Activated CD8-positive, alpha-beta T cell treated with anti-CD3 and anti-CD28 coated beads for 36 hours (primary cell): ENCODE measurements at regions not wholly inside any gene's neighbourhood (a gene's known extent, or its start where the extent isn't known, plus 50 kb on each side); places are given as distances from the start of the nearest gene placed in this dataset.

Source experiments
- ATAC-seq: fragments of 200-7000 bp; cut with Tn5 transposase; one replicate; pipeline ENCODE4 v1.10.0; 2021; ENCODE audit warnings: mild to moderate bottlenecking, moderate library complexity
- CTCF ChIA-PET: fragments of 350-600 bp; sonication (Branson Sonifier 250); formaldehyde crosslinking; loops from one replicate; lab custom pipeline; 2021; ENCODE audit warnings: antibody characterized with exemption; lab: Charles Lee
- POLR2A ChIA-PET: fragments of 350-600 bp; sonication (Branson Sonifier 250); formaldehyde crosslinking; loops from one replicate; lab custom pipeline; 2021; ENCODE audit warnings: antibody characterized with exemption; lab: Charles Lee
- DNase-seq: peaks from one replicate; pipeline ENCODE4 v3.0.0-alpha.2; 2020
- H3K27ac Mint-ChIP-seq: one replicate; pipeline ENCODE4 v1.8.0; 2021; ENCODE audit warnings: mild to moderate bottlenecking, mixed read lengths
- H3K27me3 Mint-ChIP-seq: one replicate; pipeline ENCODE4 v1.8.0; 2021; ENCODE audit warnings: mixed read lengths
- H3K36me3 Mint-ChIP-seq: one replicate; pipeline ENCODE4 v1.8.0; 2021; ENCODE audit warnings: low read depth, mixed read lengths
- H3K4me1 Mint-ChIP-seq: one replicate; pipeline ENCODE4 v1.8.0; 2021; ENCODE audit warnings: low read depth, mixed read lengths
- H3K4me3 Mint-ChIP-seq: one replicate; pipeline ENCODE4 v1.8.0; 2021; ENCODE audit warnings: mild to moderate bottlenecking, moderate library complexity, mixed read lengths
- H3K9me3 Mint-ChIP-seq: one replicate; pipeline ENCODE4 v1.8.0; 2021; ENCODE audit warnings: mixed read lengths
- intact Hi-C: fragments of 100-400 bp; cut with micrococcal nuclease; formaldehyde crosslinking; loops from one replicate; pipeline ENCODE4 v1.10.0; 2022
- TF ChIP-seq, protein P1 (sequence below): fragments of 200-600 bp; IDR thresholded peaks from one replicate; pipeline ENCODE4 v1.8.0; 2022; ENCODE audit warnings: antibody characterized with exemption, mild to moderate bottlenecking

DNA sequence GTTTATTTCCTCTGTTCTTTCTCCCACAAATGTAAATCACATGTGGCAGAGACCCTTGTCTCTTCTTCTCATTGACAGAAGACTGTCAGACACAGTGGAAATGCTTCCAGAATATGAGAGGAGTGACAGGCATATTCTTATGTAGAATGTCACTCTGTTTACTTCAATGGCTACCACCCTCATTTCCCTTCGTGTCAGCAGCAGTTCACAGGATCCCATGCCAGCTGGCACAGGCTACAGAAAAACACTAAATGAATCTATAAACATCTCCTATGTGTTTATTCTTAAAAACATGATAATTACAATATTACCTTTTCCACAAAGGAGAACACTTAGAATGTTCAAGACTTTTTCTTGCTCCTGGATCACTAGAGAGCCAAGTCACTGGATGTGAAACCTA, 183.8 kb upstream of the CNTN1 start:
- TF ChIP-seq, protein P1, sequence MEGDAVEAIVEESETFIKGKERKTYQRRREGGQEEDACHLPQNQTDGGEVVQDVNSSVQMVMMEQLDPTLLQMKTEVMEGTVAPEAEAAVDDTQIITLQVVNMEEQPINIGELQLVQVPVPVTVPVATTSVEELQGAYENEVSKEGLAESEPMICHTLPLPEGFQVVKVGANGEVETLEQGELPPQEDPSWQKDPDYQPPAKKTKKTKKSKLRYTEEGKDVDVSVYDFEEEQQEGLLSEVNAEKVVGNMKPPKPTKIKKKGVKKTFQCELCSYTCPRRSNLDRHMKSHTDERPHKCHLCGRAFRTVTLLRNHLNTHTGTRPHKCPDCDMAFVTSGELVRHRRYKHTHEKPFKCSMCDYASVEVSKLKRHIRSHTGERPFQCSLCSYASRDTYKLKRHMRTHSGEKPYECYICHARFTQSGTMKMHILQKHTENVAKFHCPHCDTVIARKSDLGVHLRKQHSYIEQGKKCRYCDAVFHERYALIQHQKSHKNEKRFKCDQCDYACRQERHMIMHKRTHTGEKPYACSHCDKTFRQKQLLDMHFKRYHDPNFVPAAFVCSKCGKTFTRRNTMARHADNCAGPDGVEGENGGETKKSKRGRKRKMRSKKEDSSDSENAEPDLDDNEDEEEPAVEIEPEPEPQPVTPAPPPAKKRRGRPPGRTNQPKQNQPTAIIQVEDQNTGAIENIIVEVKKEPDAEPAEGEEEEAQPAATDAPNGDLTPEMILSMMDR, result no peak
- no peaks in the 10 kb centered on the region for H3K27me3 Mint-ChIP-seq
- DNase-seq (no peak), ATAC-seq (no peak)
- no peak overlapping the region for H3K4me3 Mint-ChIP-seq
- no peak overlapping the region for H3K27ac Mint-ChIP-seq
- H3K36me3 Mint-ChIP-seq, result no peaks in the 10 kb centered on the region
- no peaks in the 10 kb centered on the region for H3K9me3 Mint-ChIP-seq
- ChIA-PET CTCF (no interaction called here), POLR2A (no interaction called here)
- H3K4me1 Mint-ChIP-seq, result no peaks in the 10 kb centered on the region
- intact Hi-C loops, result no loop called here

DNA sequence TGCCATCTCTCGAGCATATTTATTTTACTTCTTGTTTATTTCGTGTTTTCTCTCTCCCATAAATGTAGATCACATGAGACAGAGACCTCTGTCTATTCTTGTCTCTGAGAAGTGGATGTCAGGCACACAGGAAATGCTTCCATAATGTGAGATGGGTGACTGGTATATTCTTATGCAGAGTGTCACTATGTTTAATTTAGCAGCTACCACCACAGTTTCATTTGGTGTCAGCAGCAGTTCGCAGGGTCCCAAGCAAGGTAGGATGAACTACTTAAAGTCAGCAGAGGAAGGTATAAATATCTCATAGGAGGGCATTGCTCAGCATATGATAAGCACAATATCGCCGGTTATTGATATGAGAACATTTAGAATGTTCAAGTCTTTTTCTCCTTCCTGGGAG, 180.9 kb upstream of the CNTN1 start:
- CTCF ChIA-PET, result no interaction called here
- TF ChIP-seq, protein P1, result no peak

DNA sequence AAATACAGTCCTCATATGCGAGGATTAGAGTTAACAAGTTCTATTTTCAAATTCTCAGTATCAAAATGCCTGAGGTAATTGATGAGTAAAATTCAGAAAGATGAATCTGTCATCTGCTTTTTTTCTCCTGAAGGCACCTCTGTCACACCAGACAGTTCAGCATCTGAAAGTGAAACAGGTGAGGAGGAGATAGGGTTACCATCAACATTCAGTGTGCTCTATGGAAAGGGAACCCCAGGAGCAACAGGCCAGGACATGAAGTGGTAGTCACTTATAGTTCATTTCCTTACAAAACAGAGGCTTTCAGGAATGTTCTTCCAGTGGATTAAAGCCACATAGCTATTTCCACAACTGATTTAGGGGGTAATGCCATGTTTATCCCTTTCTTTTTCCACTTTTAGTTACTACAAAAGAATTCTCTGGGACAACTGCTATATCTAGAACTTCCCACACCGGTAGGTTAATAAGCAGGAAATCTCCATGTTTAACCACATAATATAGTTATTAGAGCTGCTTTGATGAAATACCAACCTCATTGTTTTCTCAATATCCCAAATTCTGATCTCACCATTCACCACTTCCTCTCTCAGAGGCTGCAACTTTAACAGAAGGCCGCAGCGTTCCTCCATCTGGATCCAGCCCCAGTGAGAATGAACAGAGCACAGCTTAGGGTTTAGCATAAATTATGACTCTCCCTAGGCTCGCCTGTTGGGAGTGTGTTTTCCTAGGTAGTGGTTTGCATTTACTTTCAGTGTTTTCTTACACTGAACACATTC, 177.0 kb upstream of the CNTN1 start:
- Mint-ChIP-seq H3K4me1 (no peaks in the 10 kb centered on the region), H3K27ac (no peak overlapping the region), H3K9me3 (no peaks in the 10 kb centered on the region), H3K36me3 (no peaks in the 10 kb centered on the region), H3K4me3 (no peak overlapping the region), H3K27me3 (no peaks in the 10 kb centered on the region)
- no peak for DNase-seq
- POLR2A ChIA-PET, result no interaction called here
- no peak for ATAC-seq
- intact Hi-C loops, result no loop called here
- TF ChIP-seq, protein P1, result no peak
- CTCF ChIA-PET, result no interaction called here

More for the DNA sequence above, 180.9 kb upstream of the CNTN1 start:
- no peaks in the 10 kb centered on the region for H3K36me3 Mint-ChIP-seq
- no peak for ATAC-seq
- no peak overlapping the region for H3K27ac Mint-ChIP-seq
- H3K4me1 Mint-ChIP-seq, result no peaks in the 10 kb centered on the region
- POLR2A ChIA-PET, result no interaction called here
- H3K4me3 Mint-ChIP-seq, result no peak overlapping the region
- DNase-seq, result no peak
- no peaks in the 10 kb centered on the region for H3K27me3 Mint-ChIP-seq
- no peaks in the 10 kb centered on the region for H3K9me3 Mint-ChIP-seq
- intact Hi-C loops, result no loop called here

DNA sequence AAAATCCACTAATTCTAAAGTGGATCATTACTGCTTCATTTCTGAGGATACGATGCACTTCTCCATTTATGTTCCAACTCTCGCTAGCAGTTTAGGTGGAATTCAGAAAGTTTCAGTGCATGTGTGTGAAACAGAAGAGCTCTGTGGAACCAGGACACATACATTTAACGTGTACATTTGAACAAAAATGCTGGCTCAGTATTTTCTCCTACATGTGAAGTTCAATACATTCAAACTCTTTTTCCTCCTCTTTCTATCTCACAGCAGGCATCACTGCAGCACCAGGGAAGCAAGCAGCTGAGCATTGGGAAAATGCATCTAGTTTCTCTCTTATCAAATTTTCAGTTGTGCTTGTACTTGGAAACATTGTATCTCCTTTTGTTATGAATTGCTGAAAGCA, 169.4 kb upstream of the CNTN1 start:
- no peaks in the 10 kb centered on the region for H3K36me3 Mint-ChIP-seq
- POLR2A ChIA-PET, result no interaction called here
- CTCF ChIA-PET, result no interaction called here

DNA sequence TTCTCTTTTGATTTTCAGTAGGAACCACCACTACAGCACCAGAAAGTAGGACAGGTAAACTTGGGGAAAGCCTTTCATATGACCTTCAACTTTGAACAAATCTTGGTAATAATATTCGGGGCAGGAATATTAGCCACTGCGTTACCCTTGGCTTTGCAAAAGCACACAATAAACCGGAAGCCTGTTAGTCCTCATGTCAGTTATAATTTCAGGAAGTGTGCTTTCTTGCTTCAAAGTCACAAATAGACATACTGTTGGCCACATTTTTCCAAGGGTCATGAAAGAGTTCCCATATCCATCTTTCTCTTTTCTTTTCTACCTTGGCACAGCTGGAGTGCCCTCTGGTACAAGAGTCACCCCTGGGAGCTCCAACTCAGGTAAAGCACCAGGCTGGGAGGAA, 167.2 kb upstream of the CNTN1 start:
- TF ChIP-seq, protein P1, result no peak
- Mint-ChIP-seq H3K4me1 (no peaks in the 10 kb centered on the region), H3K4me3 (no peak overlapping the region), H3K27me3 (no peaks in the 10 kb centered on the region), H3K36me3 (no peaks in the 10 kb centered on the region), H3K27ac (no peak overlapping the region), H3K9me3 (peaks cover 2% of the 10 kb centered on the region)
- ChIA-PET CTCF (no interaction called here), POLR2A (no interaction called here)
- ATAC-seq (no peak), DNase-seq (no peak)
- intact Hi-C loops, result no loop called here

More for the DNA sequence above, 169.4 kb upstream of the CNTN1 start:
- Mint-ChIP-seq H3K27me3 (no peaks in the 10 kb centered on the region), H3K27ac (no peak overlapping the region), H3K4me3 (no peak overlapping the region), H3K9me3 (peaks cover 2% of the 10 kb centered on the region), H3K4me1 (no peaks in the 10 kb centered on the region)
- DNase-seq, result no peak
- intact Hi-C loops, result no loop called here
- ATAC-seq, result no peak
- TF ChIP-seq, protein P1, result no peak
